Uterus (tissue), 2 donors: ENCODE measurements at regions not wholly inside any gene's neighbourhood (a gene's known extent, or its start where the extent isn't known, plus 50 kb on each side); places are given as distances from the start of the nearest gene placed in this dataset.

ENCODE experiments used
- POLR2A ChIP-seq, 2 donors: fragments of 450-650 bp; IDR thresholded peaks; one replicate each; pipeline ENCODE4 v1.6.1; 2016; ENCODE audit warnings: antibody characterized with exemption in 2 of 2, mild to moderate bottlenecking in 1 of 2, moderate library complexity in 1 of 2
- TF ChIP-seq, protein P1 (sequence below), 4 experiments: fragments of 200-600 bp in 2 of 4; fragments of 450-650 bp in 2 of 4; sonication (generic) in 2 of 4; IDR thresholded peaks; one replicate each; pipeline ENCODE4 v1.5.1; 2016 to 2019; ENCODE audit warnings: antibody characterized with exemption in 4 of 4, mild to moderate bottlenecking in 2 of 4, moderate library complexity in 1 of 4

DNA sequence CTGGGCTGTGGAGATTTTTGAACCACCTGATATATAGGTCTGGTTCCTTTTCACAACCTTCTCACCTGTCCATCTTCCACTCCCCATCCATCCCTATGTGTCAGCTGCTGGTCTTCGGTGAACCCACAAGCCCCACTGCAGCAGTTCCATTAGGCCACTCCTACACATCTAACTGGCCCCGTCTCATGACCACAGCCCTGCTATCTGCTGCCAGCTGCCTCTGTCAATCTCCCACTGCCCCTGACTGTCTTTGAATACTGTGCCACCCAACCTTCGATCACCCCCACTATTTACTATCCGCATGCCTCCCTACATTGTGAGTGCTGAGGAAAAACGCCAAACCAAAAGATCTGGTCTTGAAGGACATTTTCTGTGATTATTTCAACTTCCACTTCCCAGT is 795.4 kb downstream of the IGSF11 start:
- TF ChIP-seq, protein P1, sequence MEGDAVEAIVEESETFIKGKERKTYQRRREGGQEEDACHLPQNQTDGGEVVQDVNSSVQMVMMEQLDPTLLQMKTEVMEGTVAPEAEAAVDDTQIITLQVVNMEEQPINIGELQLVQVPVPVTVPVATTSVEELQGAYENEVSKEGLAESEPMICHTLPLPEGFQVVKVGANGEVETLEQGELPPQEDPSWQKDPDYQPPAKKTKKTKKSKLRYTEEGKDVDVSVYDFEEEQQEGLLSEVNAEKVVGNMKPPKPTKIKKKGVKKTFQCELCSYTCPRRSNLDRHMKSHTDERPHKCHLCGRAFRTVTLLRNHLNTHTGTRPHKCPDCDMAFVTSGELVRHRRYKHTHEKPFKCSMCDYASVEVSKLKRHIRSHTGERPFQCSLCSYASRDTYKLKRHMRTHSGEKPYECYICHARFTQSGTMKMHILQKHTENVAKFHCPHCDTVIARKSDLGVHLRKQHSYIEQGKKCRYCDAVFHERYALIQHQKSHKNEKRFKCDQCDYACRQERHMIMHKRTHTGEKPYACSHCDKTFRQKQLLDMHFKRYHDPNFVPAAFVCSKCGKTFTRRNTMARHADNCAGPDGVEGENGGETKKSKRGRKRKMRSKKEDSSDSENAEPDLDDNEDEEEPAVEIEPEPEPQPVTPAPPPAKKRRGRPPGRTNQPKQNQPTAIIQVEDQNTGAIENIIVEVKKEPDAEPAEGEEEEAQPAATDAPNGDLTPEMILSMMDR (IDR thresholded peaks at IDR 0.05): no peak
- no peak for TF ChIP-seq POLR2A (IDR thresholded peaks at IDR 0.05)
